HEK293 (cell line): ENCODE measurements at regions not wholly inside any gene's neighbourhood (a gene's known extent, or its start where the extent isn't known, plus 50 kb on each side); places are given as distances from the start of the nearest gene placed in this dataset.

Source experiments
- CTCF ChIA-PET: fragments of 350-600 bp; formaldehyde crosslinking; extraction: SDS; loops from one replicate; lab custom pipeline; 2021; ENCODE audit warnings: antibody characterized with exemption; lab: Yijun Ruan, JAX
- POLR2A ChIA-PET: fragments of 300-600 bp; formaldehyde crosslinking; extraction: SDS; loops from one replicate; lab custom pipeline; 2020; ENCODE audit warnings: antibody characterized with exemption, inconsistent platforms; lab: Yijun Ruan, JAX
- H3K27ac ChIP-seq: fragments of 200-500 bp; sonication (Bioruptor generic); 2 replicates; pipeline ENCODE4 v1.5.1; 2014; ENCODE audit warnings: low read depth, low read length, control low read depth, inconsistent platforms; ENCODE audit errors: extremely low read depth
- H3K36me3 ChIP-seq, 2 experiments: fragments of 200-500 bp in 1 of 2; sonication (Bioruptor generic) in 1 of 2; 1 replicate in 1 of 2; 2 replicates in 1 of 2; pipeline ENCODE4 v1.5.1; 2014 to 2017; ENCODE audit warnings: inconsistent platforms in 2 of 2, low read length in 2 of 2; ENCODE audit not compliant: control insufficient read depth in 2 of 2, insufficient read depth in 1 of 2
- H3K4me1 ChIP-seq: fragments of 200-500 bp; sonication (Bioruptor generic); 2 replicates; pipeline ENCODE4 v1.5.1; 2014; ENCODE audit warnings: mild to moderate bottlenecking, low read length, inconsistent platforms; ENCODE audit not compliant: control insufficient read depth, insufficient read depth
- H3K4me3 ChIP-seq: 2 replicates; pipeline ENCODE4 v1.5.1; 2011; ENCODE audit warnings: low read depth, mild to moderate bottlenecking, control low read depth, low read length, moderate library complexity
- H3K9me3 ChIP-seq: fragments of 200-500 bp; sonication (Bioruptor generic); 2 replicates; pipeline ENCODE4 v1.5.1; 2014; ENCODE audit warnings: low read depth, low read length, inconsistent platforms; ENCODE audit not compliant: control insufficient read depth, insufficient read depth
- KLF1 ChIP-seq: fragments of 450-650 bp; formaldehyde crosslinking; IDR thresholded peaks from 2 replicates; pipeline ENCODE4 v1.5.1; 2016; ENCODE audit warnings: missing biosample characterization, missing genetic modification characterization
- OSR2 ChIP-seq: fragments of 450-650 bp; formaldehyde crosslinking; IDR thresholded peaks from 2 replicates; pipeline ENCODE4 v1.5.1; 2016; ENCODE audit warnings: missing biosample characterization, missing genetic modification characterization
- TCF7L2 ChIP-seq: IDR thresholded peaks from 2 replicates; pipeline ENCODE4 v1.6.1; 2011; ENCODE audit warnings: low read depth, mild to moderate bottlenecking, inconsistent platforms, low read length, moderate library complexity, borderline replicate concordance
- ZEB2 ChIP-seq: fragments of 450-650 bp; formaldehyde crosslinking; IDR thresholded peaks from 2 replicates; pipeline ENCODE4 v1.5.1; 2016; ENCODE audit warnings: missing biosample characterization, missing genetic modification characterization
- ZNF146 ChIP-seq: fragments of 450-650 bp; formaldehyde crosslinking; IDR thresholded peaks from 2 replicates; pipeline ENCODE4 v1.5.1; 2016; ENCODE audit warnings: missing biosample characterization, missing genetic modification characterization
- ZNF16 ChIP-seq: fragments of 450-650 bp; formaldehyde crosslinking; IDR thresholded peaks from 2 replicates; pipeline ENCODE4 v1.5.1; 2016; ENCODE audit warnings: low read depth, missing biosample characterization, missing genetic modification characterization
- ZNF274 ChIP-seq, 2 experiments: fragments of 200-500 bp in 1 of 2; fragments of 450-650 bp in 1 of 2; sonication (Bioruptor generic) in 1 of 2; formaldehyde crosslinking in 1 of 2; IDR thresholded peaks; 2 replicates each; pipeline versions ENCODE4 v1.5.1 to v1.6.1; 2014 to 2016; ENCODE audit warnings: borderline replicate concordance in 1 of 2, inconsistent platforms in 1 of 2, low read length in 1 of 2, missing biosample characterization in 1 of 2, missing genetic modification characterization in 1 of 2
- ZNF501 ChIP-seq: fragments of 450-650 bp; formaldehyde crosslinking; IDR thresholded peaks from 2 replicates; pipeline ENCODE4 v1.5.1; 2016; ENCODE audit warnings: missing biosample characterization, missing genetic modification characterization
- ZNF624 ChIP-seq: fragments of 450-650 bp; formaldehyde crosslinking; IDR thresholded peaks from 2 replicates; pipeline ENCODE4 v1.5.1; 2017; ENCODE audit warnings: missing biosample characterization, missing genetic modification characterization
- ZNF626 ChIP-seq: fragments of 450-650 bp; sonication (Bioruptor Pico); formaldehyde crosslinking; IDR thresholded peaks from 2 replicates; pipeline ENCODE4 v1.5.1; 2018; ENCODE audit warnings: missing biosample characterization, missing genetic modification characterization, inconsistent platforms
- ZNF707 ChIP-seq: fragments of 450-650 bp; formaldehyde crosslinking; IDR thresholded peaks from 2 replicates; pipeline ENCODE4 v1.5.1; 2016; ENCODE audit warnings: missing biosample characterization, missing genetic modification characterization
- ZSCAN30 ChIP-seq: fragments of 450-650 bp; IDR thresholded peaks from 2 replicates; pipeline ENCODE4 v1.5.1; 2018; ENCODE audit warnings: missing biosample characterization, mild to moderate bottlenecking, missing genetic modification characterization, moderate library complexity
- TF ChIP-seq, protein P1 (sequence below): fragments of 450-650 bp; formaldehyde crosslinking; IDR thresholded peaks from 2 replicates; pipeline ENCODE4 v1.5.1; 2016; ENCODE audit warnings: missing biosample characterization, missing genetic modification characterization
- TF ChIP-seq, protein P2 (sequence below): fragments of 450-650 bp; formaldehyde crosslinking; IDR thresholded peaks from 2 replicates; pipeline ENCODE4 v1.5.1; 2016; ENCODE audit warnings: missing biosample characterization, missing genetic modification characterization
- TF ChIP-seq, protein P3 (sequence below): fragments of 450-650 bp; formaldehyde crosslinking; IDR thresholded peaks from 2 replicates; pipeline ENCODE4 v1.5.1; 2016; ENCODE audit warnings: missing biosample characterization, missing genetic modification characterization
- TF ChIP-seq, protein P4 (sequence below): fragments of 450-650 bp; formaldehyde crosslinking; IDR thresholded peaks from 2 replicates; pipeline ENCODE4 v1.5.1; 2016; ENCODE audit warnings: missing biosample characterization, missing genetic modification characterization
- TF ChIP-seq, protein P5 (sequence below): fragments of 450-650 bp; formaldehyde crosslinking; IDR thresholded peaks from 2 replicates; pipeline ENCODE4 v1.5.1; 2017; ENCODE audit warnings: missing biosample characterization, mild to moderate bottlenecking, missing genetic modification characterization, moderate library complexity
- TF ChIP-seq, protein P6 (sequence below): fragments of 450-650 bp; formaldehyde crosslinking; conservative IDR thresholded peaks from 2 replicates; pipeline ENCODE4 v1.5.1; 2016; ENCODE audit warnings: low read depth, missing biosample characterization, missing genetic modification characterization

DNA sequence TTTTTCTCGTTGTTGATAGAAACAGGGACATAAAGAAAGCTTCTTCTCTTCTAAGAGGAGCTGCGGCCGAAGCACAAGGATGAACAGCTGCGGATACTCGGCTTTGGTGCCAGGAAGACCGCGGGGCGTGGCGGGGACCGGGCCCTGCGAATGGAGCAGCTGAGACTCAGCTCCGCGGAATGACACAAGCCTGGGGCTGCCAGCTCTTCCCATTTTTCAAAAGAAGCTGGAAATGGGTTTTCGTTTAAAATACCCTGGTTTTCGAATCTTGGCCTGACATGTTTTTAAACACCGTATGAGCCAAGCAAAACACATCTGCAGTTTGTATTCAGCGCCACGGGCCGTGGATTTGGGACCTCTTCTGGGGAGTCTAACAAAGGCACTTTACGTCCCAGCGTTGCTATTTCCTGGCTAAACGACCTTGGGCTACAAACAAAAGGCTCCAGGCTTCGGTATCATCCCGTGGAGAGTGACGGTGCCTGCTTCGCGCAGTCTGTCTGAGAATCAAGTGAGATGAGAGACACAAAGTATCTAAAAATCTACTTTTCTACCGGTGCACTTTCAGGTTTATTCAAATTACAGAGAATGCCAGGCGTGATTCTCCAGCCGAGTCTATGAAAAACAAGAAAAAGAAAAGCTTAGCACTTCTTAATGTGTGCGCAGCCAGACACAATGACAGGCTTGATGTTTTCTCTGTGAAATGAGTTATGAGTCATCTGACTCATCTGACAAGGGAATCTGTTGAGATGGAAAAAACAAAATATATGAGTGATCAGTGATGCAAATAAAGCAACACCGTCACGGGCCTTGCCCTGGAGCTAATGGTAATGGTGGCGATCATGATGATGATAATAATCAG lies 114.0 kb upstream of the TMEM132D start:
- Histone ChIP-seq H3K4me3 (no peak overlapping the region), H3K9me3 (no peaks in the 10 kb centered on the region)
- TF ChIP-seq ZNF707 (tag by site-specific recombination) (no peak), TCF7L2 (no peak), ZNF501 (tag by site-specific recombination) (no peak), ZNF146 (tag by site-specific recombination) (no peak)
- TF ChIP-seq, protein P1, sequence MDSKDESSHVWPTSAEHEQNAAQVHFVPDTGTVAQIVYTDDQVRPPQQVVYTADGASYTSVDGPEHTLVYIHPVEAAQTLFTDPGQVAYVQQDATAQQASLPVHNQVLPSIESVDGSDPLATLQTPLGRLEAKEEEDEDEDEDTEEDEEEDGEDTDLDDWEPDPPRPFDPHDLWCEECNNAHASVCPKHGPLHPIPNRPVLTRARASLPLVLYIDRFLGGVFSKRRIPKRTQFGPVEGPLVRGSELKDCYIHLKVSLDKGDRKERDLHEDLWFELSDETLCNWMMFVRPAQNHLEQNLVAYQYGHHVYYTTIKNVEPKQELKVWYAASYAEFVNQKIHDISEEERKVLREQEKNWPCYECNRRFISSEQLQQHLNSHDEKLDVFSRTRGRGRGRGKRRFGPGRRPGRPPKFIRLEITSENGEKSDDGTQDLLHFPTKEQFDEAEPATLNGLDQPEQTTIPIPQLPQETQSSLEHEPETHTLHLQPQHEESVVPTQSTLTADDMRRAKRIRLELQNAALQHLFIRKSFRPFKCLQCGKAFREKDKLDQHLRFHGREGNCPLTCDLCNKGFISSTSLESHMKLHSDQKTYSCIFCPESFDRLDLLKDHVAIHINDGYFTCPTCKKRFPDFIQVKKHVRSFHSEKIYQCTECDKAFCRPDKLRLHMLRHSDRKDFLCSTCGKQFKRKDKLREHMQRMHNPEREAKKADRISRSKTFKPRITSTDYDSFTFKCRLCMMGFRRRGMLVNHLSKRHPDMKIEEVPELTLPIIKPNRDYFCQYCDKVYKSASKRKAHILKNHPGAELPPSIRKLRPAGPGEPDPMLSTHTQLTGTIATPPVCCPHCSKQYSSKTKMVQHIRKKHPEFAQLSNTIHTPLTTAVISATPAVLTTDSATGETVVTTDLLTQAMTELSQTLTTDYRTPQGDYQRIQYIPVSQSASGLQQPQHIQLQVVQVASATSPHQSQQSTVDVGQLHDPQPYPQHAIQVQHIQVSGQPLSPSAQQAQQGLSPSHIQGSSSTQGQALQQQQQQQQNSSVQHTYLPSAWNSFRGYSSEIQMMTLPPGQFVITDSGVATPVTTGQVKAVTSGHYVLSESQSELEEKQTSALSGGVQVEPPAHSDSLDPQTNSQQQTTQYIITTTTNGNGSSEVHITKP (tag by site-specific recombination) = no peak
- TF ChIP-seq, protein P2, sequence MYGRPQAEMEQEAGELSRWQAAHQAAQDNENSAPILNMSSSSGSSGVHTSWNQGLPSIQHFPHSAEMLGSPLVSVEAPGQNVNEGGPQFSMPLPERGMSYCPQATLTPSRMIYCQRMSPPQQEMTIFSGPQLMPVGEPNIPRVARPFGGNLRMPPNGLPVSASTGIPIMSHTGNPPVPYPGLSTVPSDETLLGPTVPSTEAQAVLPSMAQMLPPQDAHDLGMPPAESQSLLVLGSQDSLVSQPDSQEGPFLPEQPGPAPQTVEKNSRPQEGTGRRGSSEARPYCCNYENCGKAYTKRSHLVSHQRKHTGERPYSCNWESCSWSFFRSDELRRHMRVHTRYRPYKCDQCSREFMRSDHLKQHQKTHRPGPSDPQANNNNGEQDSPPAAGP (tag by site-specific recombination) = no peak
- TF ChIP-seq, all 188 proteins: peak for 0
- H3K4me1 ChIP-seq = no peaks in the 10 kb centered on the region
- no peaks in the 10 kb centered on the region for H3K36me3 ChIP-seq
- ChIA-PET POLR2A (no interaction called here), CTCF (interaction anchor here (1.1 to 1.6 kb wide), 3 partner anchors 10 to 318 kb away, joined by 4 to 5 read pairs (median 5); no protein-coding TSS in a partner anchor)
- H3K27ac ChIP-seq = no peak overlapping the region

DNA sequence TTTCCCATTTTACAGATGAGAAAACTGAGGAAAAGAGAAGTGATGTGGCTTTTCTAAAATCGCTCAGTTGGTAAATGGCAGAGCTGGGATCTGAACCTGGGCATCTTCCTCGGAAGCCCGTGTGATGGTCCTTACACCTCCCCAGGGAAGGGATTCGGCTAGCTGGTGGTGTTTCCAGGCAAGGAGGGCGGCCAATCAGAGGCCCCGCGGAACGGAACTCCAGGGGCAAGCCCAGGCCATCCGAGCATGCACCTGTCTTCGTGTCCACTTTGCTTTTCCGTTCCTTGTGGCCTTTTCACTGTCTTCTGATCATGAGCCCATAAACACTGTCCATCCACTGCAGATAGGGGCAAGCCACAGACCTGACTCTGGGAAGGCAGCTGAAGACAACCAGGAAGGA lies 114.8 kb upstream of the TMEM132D start:
- POLR2A ChIA-PET = no interaction called here
- H3K9me3 ChIP-seq = no peaks in the 10 kb centered on the region
- CTCF ChIA-PET = interaction anchor here (1.3 to 1.6 kb wide), 2 partner anchors 9 to 13 kb away, joined by 5 read pairs; no protein-coding TSS in a partner anchor
- H3K27ac ChIP-seq = no peak overlapping the region
- TF ChIP-seq, protein P3, sequence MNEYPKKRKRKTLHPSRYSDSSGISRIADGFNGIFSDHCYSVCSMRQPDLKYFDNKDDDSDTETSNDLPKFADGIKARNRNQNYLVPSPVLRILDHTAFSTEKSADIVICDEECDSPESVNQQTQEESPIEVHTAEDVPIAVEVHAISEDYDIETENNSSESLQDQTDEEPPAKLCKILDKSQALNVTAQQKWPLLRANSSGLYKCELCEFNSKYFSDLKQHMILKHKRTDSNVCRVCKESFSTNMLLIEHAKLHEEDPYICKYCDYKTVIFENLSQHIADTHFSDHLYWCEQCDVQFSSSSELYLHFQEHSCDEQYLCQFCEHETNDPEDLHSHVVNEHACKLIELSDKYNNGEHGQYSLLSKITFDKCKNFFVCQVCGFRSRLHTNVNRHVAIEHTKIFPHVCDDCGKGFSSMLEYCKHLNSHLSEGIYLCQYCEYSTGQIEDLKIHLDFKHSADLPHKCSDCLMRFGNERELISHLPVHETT (tag by site-specific recombination) = no peak
- TF ChIP-seq ZNF624 (tag by site-specific recombination) (no peak), ZNF274 (IDR thresholded peaks at IDR 0.05; ENCODE audit: low read length) (no peak), ZNF274 (tag by site-specific recombination; IDR thresholded peaks at IDR 0.05; ENCODE audit: borderline replicate concordance) (no peak), ZEB2 (tag by site-specific recombination) (no peak), KLF1 (no peak), ZNF626 (tag by site-specific recombination) (no peak), ZNF501 (tag by site-specific recombination) (no peak), ZSCAN30 (tag by site-specific recombination) (no peak), ZNF16 (tag by site-specific recombination) (no peak), OSR2 (tag by site-specific recombination) (no peak)
- TF ChIP-seq, protein P4, sequence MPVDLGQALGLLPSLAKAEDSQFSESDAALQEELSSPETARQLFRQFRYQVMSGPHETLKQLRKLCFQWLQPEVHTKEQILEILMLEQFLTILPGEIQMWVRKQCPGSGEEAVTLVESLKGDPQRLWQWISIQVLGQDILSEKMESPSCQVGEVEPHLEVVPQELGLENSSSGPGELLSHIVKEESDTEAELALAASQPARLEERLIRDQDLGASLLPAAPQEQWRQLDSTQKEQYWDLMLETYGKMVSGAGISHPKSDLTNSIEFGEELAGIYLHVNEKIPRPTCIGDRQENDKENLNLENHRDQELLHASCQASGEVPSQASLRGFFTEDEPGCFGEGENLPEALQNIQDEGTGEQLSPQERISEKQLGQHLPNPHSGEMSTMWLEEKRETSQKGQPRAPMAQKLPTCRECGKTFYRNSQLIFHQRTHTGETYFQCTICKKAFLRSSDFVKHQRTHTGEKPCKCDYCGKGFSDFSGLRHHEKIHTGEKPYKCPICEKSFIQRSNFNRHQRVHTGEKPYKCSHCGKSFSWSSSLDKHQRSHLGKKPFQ = no peak
- TF ChIP-seq, protein P5, sequence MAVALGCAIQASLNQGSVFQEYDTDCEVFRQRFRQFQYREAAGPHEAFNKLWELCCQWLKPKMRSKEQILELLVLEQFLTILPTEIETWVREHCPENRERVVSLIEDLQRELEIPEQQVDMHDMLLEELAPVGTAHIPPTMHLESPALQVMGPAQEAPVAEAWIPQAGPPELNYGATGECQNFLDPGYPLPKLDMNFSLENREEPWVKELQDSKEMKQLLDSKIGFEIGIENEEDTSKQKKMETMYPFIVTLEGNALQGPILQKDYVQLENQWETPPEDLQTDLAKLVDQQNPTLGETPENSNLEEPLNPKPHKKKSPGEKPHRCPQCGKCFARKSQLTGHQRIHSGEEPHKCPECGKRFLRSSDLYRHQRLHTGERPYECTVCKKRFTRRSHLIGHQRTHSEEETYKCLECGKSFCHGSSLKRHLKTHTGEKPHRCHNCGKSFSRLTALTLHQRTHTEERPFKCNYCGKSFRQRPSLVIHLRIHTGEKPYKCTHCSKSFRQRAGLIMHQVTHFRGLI = no peak
- TF ChIP-seq, protein P6, sequence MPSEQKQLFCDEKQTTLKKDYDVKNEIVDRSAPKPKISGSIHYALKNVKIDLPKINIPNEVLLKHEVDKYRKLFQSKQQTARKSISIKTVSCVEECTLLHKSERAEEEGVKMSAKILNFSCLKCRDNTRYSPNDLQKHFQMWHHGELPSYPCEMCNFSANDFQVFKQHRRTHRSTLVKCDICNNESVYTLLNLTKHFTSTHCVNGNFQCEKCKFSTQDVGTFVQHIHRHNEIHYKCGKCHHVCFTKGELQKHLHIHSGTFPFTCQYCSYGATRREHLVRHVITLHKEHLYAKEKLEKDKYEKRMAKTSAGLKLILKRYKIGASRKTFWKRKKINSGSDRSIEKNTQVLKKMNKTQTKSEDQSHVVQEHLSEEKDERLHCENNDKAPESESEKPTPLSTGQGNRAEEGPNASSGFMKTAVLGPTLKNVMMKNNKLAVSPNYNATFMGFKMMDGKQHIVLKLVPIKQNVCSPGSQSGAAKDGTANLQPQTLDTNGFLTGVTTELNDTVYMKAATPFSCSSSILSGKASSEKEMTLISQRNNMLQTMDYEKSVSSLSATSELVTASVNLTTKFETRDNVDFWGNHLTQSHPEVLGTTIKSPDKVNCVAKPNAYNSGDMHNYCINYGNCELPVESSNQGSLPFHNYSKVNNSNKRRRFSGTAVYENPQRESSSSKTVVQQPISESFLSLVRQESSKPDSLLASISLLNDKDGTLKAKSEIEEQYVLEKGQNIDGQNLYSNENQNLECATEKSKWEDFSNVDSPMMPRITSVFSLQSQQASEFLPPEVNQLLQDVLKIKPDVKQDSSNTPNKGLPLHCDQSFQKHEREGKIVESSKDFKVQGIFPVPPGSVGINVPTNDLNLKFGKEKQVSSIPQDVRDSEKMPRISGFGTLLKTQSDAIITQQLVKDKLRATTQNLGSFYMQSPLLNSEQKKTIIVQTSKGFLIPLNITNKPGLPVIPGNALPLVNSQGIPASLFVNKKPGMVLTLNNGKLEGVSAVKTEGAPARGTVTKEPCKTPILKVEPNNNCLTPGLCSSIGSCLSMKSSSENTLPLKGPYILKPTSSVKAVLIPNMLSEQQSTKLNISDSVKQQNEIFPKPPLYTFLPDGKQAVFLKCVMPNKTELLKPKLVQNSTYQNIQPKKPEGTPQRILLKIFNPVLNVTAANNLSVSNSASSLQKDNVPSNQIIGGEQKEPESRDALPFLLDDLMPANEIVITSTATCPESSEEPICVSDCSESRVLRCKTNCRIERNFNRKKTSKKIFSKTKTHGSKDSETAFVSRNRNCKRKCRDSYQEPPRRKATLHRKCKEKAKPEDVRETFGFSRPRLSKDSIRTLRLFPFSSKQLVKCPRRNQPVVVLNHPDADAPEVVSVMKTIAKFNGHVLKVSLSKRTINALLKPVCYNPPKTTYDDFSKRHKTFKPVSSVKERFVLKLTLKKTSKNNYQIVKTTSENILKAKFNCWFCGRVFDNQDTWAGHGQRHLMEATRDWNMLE (tag by site-specific recombination) = no peak
- TF ChIP-seq, all 188 proteins: peak for 0
- Histone ChIP-seq H3K36me3 (no peaks in the 10 kb centered on the region), H3K4me3 (no peak overlapping the region), H3K4me1 (no peaks in the 10 kb centered on the region)
